Effector memory CD4-positive, alpha-beta T cell (primary cell): ENCODE measurements at regions not wholly inside any gene's neighbourhood (a gene's known extent, or its start where the extent isn't known, plus 50 kb on each side); places are given as distances from the start of the nearest gene placed in this dataset.

Source experiments
- DNase-seq, 3 donors: peaks; one replicate each; pipeline ENCODE4 v3.0.0-alpha.2; 2020
- H3K27ac ChIP-seq: 2 replicates; pipeline ENCODE4 v1.7.0; 2013; ENCODE audit warnings: mild to moderate bottlenecking, low read length, moderate library complexity; ENCODE audit not compliant: insufficient read depth, poor library complexity, severe bottlenecking
- H3K27me3 ChIP-seq: replicated peaks from 2 replicates; pipeline ENCODE4 v1.7.0; 2013; ENCODE audit warnings: mild to moderate bottlenecking, low read length; ENCODE audit not compliant: insufficient read depth, control insufficient read depth, poor library complexity, severe bottlenecking
- H3K36me3 ChIP-seq: 2 replicates; pipeline ENCODE4 v1.7.0; 2013; ENCODE audit warnings: mild to moderate bottlenecking, low read length, moderate library complexity; ENCODE audit not compliant: control insufficient read depth, insufficient read depth
- H3K4me1 ChIP-seq: 2 replicates; pipeline ENCODE4 v1.7.0; 2013; ENCODE audit warnings: low read length, mild to moderate bottlenecking; ENCODE audit not compliant: control insufficient read depth, insufficient read depth, poor library complexity, severe bottlenecking
- H3K4me3 ChIP-seq: 2 replicates; pipeline ENCODE4 v1.7.0; 2013; ENCODE audit warnings: low read length, low read depth, mild to moderate bottlenecking; ENCODE audit not compliant: insufficient read depth, poor library complexity, severe bottlenecking
- H3K9me3 ChIP-seq: 2 replicates; pipeline ENCODE4 v1.7.0; 2013; ENCODE audit warnings: mild to moderate bottlenecking, low read length, moderate library complexity; ENCODE audit not compliant: control insufficient read depth

GRCh38 chrX:20459410-20460350, 193.0 kb upstream of the RPS6KA3 start:
- no peaks in the 10 kb centered on the region for H3K36me3 ChIP-seq
- DNase-seq: no peak
- H3K27ac ChIP-seq: no peak overlapping the region
- H3K9me3 ChIP-seq: no peaks in the 10 kb centered on the region
- H3K4me3 ChIP-seq: no peak overlapping the region
- H3K4me1 ChIP-seq: no peaks in the 10 kb centered on the region
- no peaks in the 10 kb centered on the region for H3K27me3 ChIP-seq

- no peaks in the 10 kb centered on the region for H3K4me1 ChIP-seq
- H3K9me3 ChIP-seq: no peaks in the 10 kb centered on the region
- no peaks in the 10 kb centered on the region for H3K27me3 ChIP-seq
- H3K27ac ChIP-seq: no peak overlapping the region
- no peak for DNase-seq
- no peak overlapping the region for H3K4me3 ChIP-seq
- no peaks in the 10 kb centered on the region for H3K36me3 ChIP-seq
Observed at GRCh38 chrX:20456971-20457370, 190.3 kb upstream of the RPS6KA3 start.

- no peaks in the 10 kb centered on the region for H3K9me3 ChIP-seq
- no peak overlapping the region for H3K4me3 ChIP-seq
- DNase-seq: no peak
Observed at GRCh38 chrX:20455001-20455400, 188.3 kb upstream of the RPS6KA3 start.

GRCh38 chrX:20454117-20454516, 187.4 kb upstream of the RPS6KA3 start:
- no peaks in the 10 kb centered on the region for H3K27me3 ChIP-seq
- H3K27ac ChIP-seq: no peak overlapping the region
- no peak overlapping the region for H3K4me3 ChIP-seq
- no peaks in the 10 kb centered on the region for H3K36me3 ChIP-seq
- H3K9me3 ChIP-seq: no peaks in the 10 kb centered on the region
- no peak for DNase-seq
- no peaks in the 10 kb centered on the region for H3K4me1 ChIP-seq

More at GRCh38 chrX:20455001-20455400, 188.3 kb upstream of the RPS6KA3 start:
- H3K27me3 ChIP-seq: no peaks in the 10 kb centered on the region
- no peaks in the 10 kb centered on the region for H3K36me3 ChIP-seq
- H3K27ac ChIP-seq: no peak overlapping the region
- H3K4me1 ChIP-seq: no peaks in the 10 kb centered on the region

- Histone ChIP-seq H3K27me3 (no peaks in the 10 kb centered on the region), H3K4me1 (no peaks in the 10 kb centered on the region), H3K9me3 (no peaks in the 10 kb centered on the region), H3K4me3 (no peak overlapping the region), H3K36me3 (no peaks in the 10 kb centered on the region), H3K27ac (no peak overlapping the region)
- no peak for DNase-seq
Observed at GRCh38 chrX:20452487-20452886, 185.8 kb upstream of the RPS6KA3 start.

- Histone ChIP-seq H3K4me3 (no peak overlapping the region), H3K36me3 (no peaks in the 10 kb centered on the region), H3K27me3 (no peaks in the 10 kb centered on the region), H3K4me1 (no peaks in the 10 kb centered on the region), H3K27ac (no peak overlapping the region), H3K9me3 (no peaks in the 10 kb centered on the region)
- no peak for DNase-seq
Observed at GRCh38 chrX:20451929-20452328, 185.2 kb upstream of the RPS6KA3 start.

- Histone ChIP-seq H3K27ac (peak overlapping the region; percentile 25), H3K4me3 (no peak overlapping the region), H3K27me3 (no peaks in the 10 kb centered on the region), H3K9me3 (no peaks in the 10 kb centered on the region), H3K36me3 (no peaks in the 10 kb centered on the region), H3K4me1 (peaks cover 22% of the 10 kb centered on the region)
- no peak for DNase-seq
Observed at GRCh38 chrX:20445109-20445508, 178.4 kb upstream of the RPS6KA3 start.

- H3K4me3 ChIP-seq: no peak overlapping the region
- no peak overlapping the region for H3K27ac ChIP-seq
- H3K27me3 ChIP-seq: no peaks in the 10 kb centered on the region
- peaks cover 30% of the 10 kb centered on the region for H3K4me1 ChIP-seq
- H3K36me3 ChIP-seq: no peaks in the 10 kb centered on the region
- peak; percentile 59 to 72 (median 69) for DNase-seq
- no peaks in the 10 kb centered on the region for H3K9me3 ChIP-seq
Observed at GRCh38 chrX:20442597-20442996, 175.9 kb upstream of the RPS6KA3 start.

GRCh38 chrX:20441123-20441522, 174.4 kb upstream of the RPS6KA3 start:
- Histone ChIP-seq H3K4me1 (peaks cover 35% of the 10 kb centered on the region), H3K27ac (no peak overlapping the region), H3K9me3 (no peaks in the 10 kb centered on the region), H3K27me3 (no peaks in the 10 kb centered on the region), H3K4me3 (no peak overlapping the region), H3K36me3 (no peaks in the 10 kb centered on the region)
- no peak for DNase-seq

GRCh38 chrX:20438871-20439526, 172.3 kb upstream of the RPS6KA3 start:
- H3K27ac ChIP-seq: no peak overlapping the region
- no peaks in the 10 kb centered on the region for H3K36me3 ChIP-seq
- H3K4me1 ChIP-seq: peaks cover 23% of the 10 kb centered on the region
- H3K27me3 ChIP-seq: no peaks in the 10 kb centered on the region
- H3K4me3 ChIP-seq: no peak overlapping the region
- no peak for DNase-seq
- no peaks in the 10 kb centered on the region for H3K9me3 ChIP-seq
